CD14-positive monocyte (primary cell): ENCODE measurements at regions not wholly inside any gene's neighbourhood (a gene's known extent, or its start where the extent isn't known, plus 50 kb on each side); places are given as distances from the start of the nearest gene placed in this dataset. TPM values are rescaled to one million over a fixed set of nuclear protein-coding genes. Genes with fewer than 3 reads are reported as not detected.

Experiments used
- DNase-seq, 3 donors: peaks; one replicate each; pipeline ENCODE4 v3.0.0-alpha.2; 2011 to 2022
- H2AFZ ChIP-seq: 2 replicates; pipeline ENCODE4 v1.6.0; 2012; ENCODE audit warnings: mild to moderate bottlenecking, low read depth, low read length, inconsistent platforms; ENCODE audit not compliant: insufficient read depth, poor library complexity, severe bottlenecking
- H3K27ac ChIP-seq, 2 donors: 1 replicate in 1 of 2; 2 replicates in 1 of 2; pipeline ENCODE4 v1.5.1; 2012 to 2013; ENCODE audit warnings: low read length in 2 of 2, control low read depth in 1 of 2, inconsistent platforms in 1 of 2, low read depth in 1 of 2, mild to moderate bottlenecking in 1 of 2
- H3K27me3 ChIP-seq, 2 donors: one replicate each; pipeline versions ENCODE4 v1.6.0 to v1.6.1; 2011 to 2013; ENCODE audit warnings: low read length in 2 of 2; ENCODE audit not compliant: control insufficient read depth in 2 of 2, insufficient read depth in 2 of 2
- H3K36me3 ChIP-seq, 2 donors: replicated peaks in 1 of 2; 1 replicate in 1 of 2; 2 replicates in 1 of 2; pipeline versions ENCODE4 v1.5.1 to v1.6.1; 2012 to 2013; ENCODE audit warnings: low read length in 2 of 2, control low read depth in 1 of 2, inconsistent platforms in 1 of 2, mild to moderate bottlenecking in 1 of 2; ENCODE audit not compliant: insufficient read depth in 2 of 2, control insufficient read depth in 1 of 2
- H3K4me1 ChIP-seq, 2 donors: 1 replicate in 1 of 2; 2 replicates in 1 of 2; pipeline versions ENCODE4 v1.5.1 to v1.6.1; 2012 to 2013; ENCODE audit warnings: low read length in 2 of 2, control low read depth in 1 of 2, inconsistent platforms in 1 of 2, mild to moderate bottlenecking in 1 of 2, moderate library complexity in 1 of 2; ENCODE audit not compliant: insufficient read depth in 2 of 2, control insufficient read depth in 1 of 2
- H3K4me2 ChIP-seq: replicated peaks from 2 replicates; pipeline ENCODE3; 2012; ENCODE audit warnings: low read length, moderate library complexity, mild to moderate bottlenecking; ENCODE audit not compliant: poor library complexity, severe bottlenecking; ENCODE audit errors: extremely low read depth
- H3K4me3 ChIP-seq, 3 experiments: fragments of 200-600 bp in 1 of 3; sonication (generic) in 1 of 3; replicated peaks in 1 of 3; 1 replicate in 2 of 3; 2 replicates in 1 of 3; pipeline ENCODE4 v1.5.1; 2011 to 2013; ENCODE audit warnings: low read length in 3 of 3, mild to moderate bottlenecking in 3 of 3, control low read depth in 2 of 3, low read depth in 2 of 3, inconsistent platforms in 1 of 3, moderate library complexity in 1 of 3
- H3K79me2 ChIP-seq: 2 replicates; pipeline ENCODE4 v1.6.0; 2012; ENCODE audit warnings: mild to moderate bottlenecking, control low read depth, inconsistent platforms, low read length, moderate library complexity; ENCODE audit not compliant: insufficient read depth
- H3K9ac ChIP-seq: 2 replicates; pipeline ENCODE4 v1.6.0; 2017; ENCODE audit warnings: low read length, mild to moderate bottlenecking; ENCODE audit not compliant: insufficient read depth, poor library complexity, severe bottlenecking
- H3K9me3 ChIP-seq, 2 donors: replicated peaks in 1 of 2; 1 replicate in 1 of 2; 2 replicates in 1 of 2; pipeline versions ENCODE4 v1.5.1 to v1.6.1; 2012 to 2013; ENCODE audit warnings: low read length in 2 of 2, control low read depth in 1 of 2; ENCODE audit not compliant: control insufficient read depth in 1 of 2, insufficient read depth in 1 of 2
- H4K20me1 ChIP-seq: 2 replicates; pipeline ENCODE4 v1.6.0; 2012; ENCODE audit warnings: mild to moderate bottlenecking, low read length, control low read depth, moderate library complexity; ENCODE audit not compliant: insufficient read depth
- H3K27ac Mint-ChIP-seq, 7 donors: one replicate each; pipeline ENCODE4 v1.8.0; 2020; ENCODE audit warnings: mild to moderate bottlenecking in 7 of 7, mixed read lengths in 7 of 7, moderate library complexity in 6 of 7, inconsistent platforms in 2 of 7
- H3K27me3 Mint-ChIP-seq, 3 donors: one replicate each; pipeline ENCODE4 v1.8.0; 2021 to 2022; ENCODE audit warnings: low read depth in 3 of 3, mild to moderate bottlenecking in 3 of 3, mixed read lengths in 3 of 3, moderate library complexity in 3 of 3, inconsistent platforms in 1 of 3
- H3K36me3 Mint-ChIP-seq, 2 donors: one replicate each; pipeline ENCODE4 v1.8.0; 2020; ENCODE audit warnings: mixed read lengths in 2 of 2, inconsistent platforms in 1 of 2, mild to moderate bottlenecking in 1 of 2
- H3K4me1 Mint-ChIP-seq: one replicate; pipeline ENCODE4 v1.8.0; 2020; ENCODE audit warnings: mild to moderate bottlenecking, mixed read lengths
- H3K4me3 Mint-ChIP-seq, 2 donors: one replicate each; pipeline ENCODE4 v1.8.0; 2020; ENCODE audit warnings: mild to moderate bottlenecking in 2 of 2, mixed read lengths in 2 of 2, moderate library complexity in 1 of 2
- H3K9me3 Mint-ChIP-seq, 7 donors: one replicate each; pipeline ENCODE4 v1.8.0; 2020 to 2022; ENCODE audit warnings: mixed read lengths in 7 of 7, mild to moderate bottlenecking in 6 of 7, moderate library complexity in 6 of 7, inconsistent platforms in 2 of 7
- CTCF ChIP-seq: fragments of 200-600 bp; IDR thresholded peaks from one replicate; pipeline ENCODE4 v1.8.0; 2022; ENCODE audit warnings: antibody characterized with exemption, mild to moderate bottlenecking
- WGBS: methylation state at CpG from one replicate; pipeline ENCODE4 v1.1.5; 2013; ENCODE audit warnings: missing lambda C conversion rate; ENCODE audit not compliant: insufficient coverage; 5-methylcytosine and 5-hydroxymethylcytosine counted together
- intact Hi-C, 2 donors: fragments of 100-400 bp; cut with micrococcal nuclease; formaldehyde crosslinking; loops; one replicate each; pipeline versions ENCODE4 v1.15.0 to v1.15.1; 2023
- small RNA-seq: library from RNA; depleted of rRNA; stranded (forward); fragments of <200 nt; gene quantifications from one replicate; pipeline ENCODE3, GENCODE V24; 2012; ENCODE audit warnings: low read depth; ENCODE audit not compliant: insufficient read length

- H3K27me3 Mint-ChIP-seq, result peaks cover 2 to 3% (median 2%) of the 10 kb centered on the region in 3 donors
- intact Hi-C loops, result no loop called here
Observed at GRCh38 chr1:221791846-221792245, 50.0 kb upstream of the DUSP10 start.

More at GRCh38 chr1:221791846-221792245, 50.0 kb upstream of the DUSP10 start:
- Mint-ChIP-seq H3K4me3 (no peak overlapping the region), H3K36me3 (no peaks in the 10 kb centered on the region), H3K4me1 (peaks cover 10% of the 10 kb centered on the region), H3K9me3 (peaks cover 0 to 2% (median 0%) of the 10 kb centered on the region in 7 donors), H3K27ac (no peak overlapping the region)
- no peak overlapping the region for H3K27ac ChIP-seq
- H3K79me2 ChIP-seq, result no peaks in the 10 kb centered on the region
- no peak for DNase-seq
- no peak overlapping the region for H3K9ac ChIP-seq
- no peak overlapping the region for H2AFZ ChIP-seq
- no peak overlapping the region for H3K4me3 ChIP-seq
- no peaks in the 10 kb centered on the region for H3K4me1 ChIP-seq
- H3K4me2 ChIP-seq, result no peak overlapping the region
- WGBS, result 100% methylated on average over 2 of the region's 2 CpGs
- H3K36me3 ChIP-seq, result no peaks in the 10 kb centered on the region
- H3K27me3 ChIP-seq, result no peaks in the 10 kb centered on the region
- no peak for TF ChIP-seq CTCF
- no peaks in the 10 kb centered on the region for H3K9me3 ChIP-seq
- no peaks in the 10 kb centered on the region for H4K20me1 ChIP-seq

Small RNAs in the stretch of these regions (small RNA-seq; reads per million reads assigned to genes)
- not detected for gene RNU6-403P
